HL-60 (cell line): ENCODE measurements at regions not wholly inside any gene's neighbourhood (a gene's known extent, or its start where the extent isn't known, plus 50 kb on each side); places are given as distances from the start of the nearest gene placed in this dataset.

Source experiments
- DNase-seq, 2 experiments: peaks; one replicate each; pipeline ENCODE4 v3.0.0-alpha.2; 2010 to 2020; ENCODE audit warnings: low read depth in 1 of 2, low spot score in 1 of 2
- H3K27ac ChIP-seq: fragments of 250-450 bp; sonication (Bioruptor Pico); replicated peaks from 2 replicates; pipeline ENCODE4 v1.5.1; 2020; ENCODE audit warnings: mild to moderate bottlenecking, moderate library complexity
- H3K27me3 ChIP-seq: fragments of 250-450 bp; sonication (Bioruptor Pico); 2 replicates; pipeline ENCODE4 v1.5.1; 2021; ENCODE audit warnings: mild to moderate bottlenecking, moderate library complexity; ENCODE audit not compliant: insufficient read depth, poor library complexity, severe bottlenecking
- H3K4me3 ChIP-seq: replicated peaks from 2 replicates; pipeline ENCODE4 v1.5.1; 2011; ENCODE audit warnings: mild to moderate bottlenecking, control low read depth, low read length; ENCODE audit not compliant: insufficient read depth
- CTCF ChIP-seq: IDR thresholded peaks from one replicate; pipeline ENCODE4 v1.5.1; 2011; ENCODE audit warnings: low read length, control low read depth, inconsistent platforms; ENCODE audit not compliant: insufficient read depth
- GABPA ChIP-seq: IDR thresholded peaks from 2 replicates; pipeline ENCODE4 v1.6.1; 2012; ENCODE audit warnings: low read depth
- POLR2AphosphoS5 ChIP-seq: IDR thresholded peaks from 2 replicates; pipeline ENCODE4 v1.6.1; 2012; ENCODE audit warnings: low read depth
- REST ChIP-seq: IDR thresholded peaks from 2 replicates; pipeline ENCODE4 v1.6.1; 2012; ENCODE audit warnings: low read depth; ENCODE audit not compliant: insufficient replicate concordance
- SPI1 ChIP-seq: IDR thresholded peaks from 2 replicates; pipeline ENCODE4 v1.6.1; 2012; ENCODE audit warnings: low read depth, mild to moderate bottlenecking, borderline replicate concordance

GRCh38 chrX:39972340-39972739 lies 125.4 kb downstream of the BCOR start:
- no peak for DNase-seq
- TF ChIP-seq GABPA (no peak), SPI1 (no peak), CTCF (no peak), POLR2AphosphoS5 (no peak), REST (no peak)
- H3K27me3 ChIP-seq, result no peaks in the 10 kb centered on the region
- H3K4me3 ChIP-seq, result no peak overlapping the region
- no peak overlapping the region for H3K27ac ChIP-seq

GRCh38 chrX:39973810-39974209 lies 123.9 kb downstream of the BCOR start:
- TF ChIP-seq POLR2AphosphoS5 (no peak), REST (no peak), CTCF (no peak), SPI1 (no peak), GABPA (no peak)
- Histone ChIP-seq H3K27me3 (no peaks in the 10 kb centered on the region), H3K27ac (no peak overlapping the region), H3K4me3 (no peak overlapping the region)
- no peak for DNase-seq

- H3K27ac ChIP-seq, result no peak overlapping the region
- DNase-seq, result no peak
- TF ChIP-seq POLR2AphosphoS5 (no peak), CTCF (no peak), REST (no peak), GABPA (no peak), SPI1 (no peak)
- no peaks in the 10 kb centered on the region for H3K27me3 ChIP-seq
- no peak overlapping the region for H3K4me3 ChIP-seq
Observed at GRCh38 chrX:39974270-39974669, 123.5 kb downstream of the BCOR start.
